Hepatocyte (in vitro differentiated cells): ENCODE measurements at regions not wholly inside any gene's neighbourhood (a gene's known extent, or its start where the extent isn't known, plus 50 kb on each side); places are given as distances from the start of the nearest gene placed in this dataset.

Experiments
- EZH2phosphoT487 ChIP-seq: fragments of 200-600 bp; sonication (generic); IDR thresholded peaks from one replicate; pipeline ENCODE4 v1.6.1; 2018; ENCODE audit warnings: antibody characterized with exemption, mild to moderate bottlenecking, low read depth, moderate library complexity; ENCODE audit not compliant: unreplicated experiment, severe bottlenecking
- TF ChIP-seq, protein P1 (sequence below): fragments of 200-600 bp; sonication (generic); IDR thresholded peaks from 2 replicates; pipeline ENCODE4 v1.5.1; 2016; ENCODE audit warnings: antibody characterized with exemption, mild to moderate bottlenecking; ENCODE audit not compliant: poor library complexity

DNA sequence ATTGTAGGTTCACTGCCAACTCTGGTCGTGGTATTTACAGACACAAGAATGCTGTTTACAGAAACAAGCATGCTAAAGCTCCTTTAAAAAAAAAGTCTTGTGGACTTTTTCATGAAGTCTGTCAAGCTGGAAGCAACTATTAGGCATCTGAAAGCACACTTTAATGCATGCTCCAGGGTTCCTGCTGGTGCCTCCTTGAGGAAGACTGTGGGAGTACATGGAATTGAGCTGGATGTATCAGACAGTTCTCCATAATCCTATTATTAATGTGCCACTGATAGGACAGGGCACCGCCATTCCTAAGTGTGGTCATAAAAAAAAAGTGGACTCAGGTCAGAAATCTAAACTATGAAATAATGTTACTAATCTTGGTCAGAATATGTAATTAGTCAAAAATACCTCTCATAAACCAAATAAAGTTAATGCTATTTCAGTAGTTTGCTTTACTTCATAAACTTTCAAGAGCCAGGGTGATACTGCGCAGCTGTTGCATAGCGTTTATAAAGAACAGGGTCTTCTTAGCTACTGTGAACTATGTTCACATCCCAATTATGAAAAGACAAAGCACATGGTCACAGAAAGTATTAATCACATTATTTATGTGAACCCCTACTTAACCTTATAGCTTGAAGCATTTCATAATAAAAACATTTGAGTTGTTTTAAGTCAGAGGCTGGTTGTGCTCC lies 390.8 kb upstream of the PTGER4 start:
- TF ChIP-seq, protein P1, sequence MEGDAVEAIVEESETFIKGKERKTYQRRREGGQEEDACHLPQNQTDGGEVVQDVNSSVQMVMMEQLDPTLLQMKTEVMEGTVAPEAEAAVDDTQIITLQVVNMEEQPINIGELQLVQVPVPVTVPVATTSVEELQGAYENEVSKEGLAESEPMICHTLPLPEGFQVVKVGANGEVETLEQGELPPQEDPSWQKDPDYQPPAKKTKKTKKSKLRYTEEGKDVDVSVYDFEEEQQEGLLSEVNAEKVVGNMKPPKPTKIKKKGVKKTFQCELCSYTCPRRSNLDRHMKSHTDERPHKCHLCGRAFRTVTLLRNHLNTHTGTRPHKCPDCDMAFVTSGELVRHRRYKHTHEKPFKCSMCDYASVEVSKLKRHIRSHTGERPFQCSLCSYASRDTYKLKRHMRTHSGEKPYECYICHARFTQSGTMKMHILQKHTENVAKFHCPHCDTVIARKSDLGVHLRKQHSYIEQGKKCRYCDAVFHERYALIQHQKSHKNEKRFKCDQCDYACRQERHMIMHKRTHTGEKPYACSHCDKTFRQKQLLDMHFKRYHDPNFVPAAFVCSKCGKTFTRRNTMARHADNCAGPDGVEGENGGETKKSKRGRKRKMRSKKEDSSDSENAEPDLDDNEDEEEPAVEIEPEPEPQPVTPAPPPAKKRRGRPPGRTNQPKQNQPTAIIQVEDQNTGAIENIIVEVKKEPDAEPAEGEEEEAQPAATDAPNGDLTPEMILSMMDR: no peak
- no peak for TF ChIP-seq EZH2phosphoT487
